ENCODE measurements at regions not wholly inside any gene's neighbourhood (a gene's known extent, or its start where the extent isn't known, plus 50 kb on each side); places are given as distances from the start of the nearest gene placed in this dataset.

DNA sequence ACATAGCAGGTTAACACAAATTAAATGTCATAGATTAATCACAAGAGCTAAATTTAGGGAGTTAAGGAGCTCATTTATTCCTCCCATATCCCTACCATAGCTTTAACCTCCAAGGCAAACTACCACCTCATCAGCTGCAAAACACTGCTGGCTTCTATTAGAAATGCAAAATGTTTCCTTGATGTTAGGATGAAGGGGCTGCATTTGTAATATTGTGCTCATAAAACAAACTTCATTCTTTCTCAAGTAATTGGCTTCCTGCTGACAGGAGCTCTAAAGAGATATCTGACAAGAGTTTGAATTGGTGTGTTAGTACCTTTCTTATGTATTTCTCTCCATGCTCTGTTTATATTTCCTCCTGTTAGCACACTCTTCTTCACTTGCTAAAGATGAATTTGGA, 152.1 kb downstream of the OLFM4 start:
- H4K20me1 ChIP-seq (ENCODE audit: control insufficient read depth, extremely low read depth, insufficient read depth, low read length) = no peaks in the 10 kb centered on the region
- H3K4me2 ChIP-seq (ENCODE audit: control insufficient read depth, extremely low read depth, insufficient read depth, low read depth, low read length) = no peak overlapping the region
- no peaks in the 10 kb centered on the region for H3K4me1 ChIP-seq (ENCODE audit: control insufficient read depth, extremely low read depth, insufficient read depth, low read length)
- H3K9me1 ChIP-seq (ENCODE audit: control insufficient read depth, extremely low read depth, insufficient read depth, low read length) = no peaks in the 10 kb centered on the region
- no peak for TF ChIP-seq EZH2 (IDR thresholded peaks at IDR 0.05; ENCODE audit: low read length)
- no peak for TF ChIP-seq CTCF (optimal IDR thresholded peaks at IDR 0.05 in 1 of 3, IDR thresholded peaks at IDR 0.05 in 1 of 3, conservative IDR thresholded peaks at IDR 0.05 in 1 of 3; ENCODE audit: extremely low read depth in 1 of 3, insufficient read depth in 2 of 3, low read length in 3 of 3)
- H2AFZ ChIP-seq (ENCODE audit: control insufficient read depth, low read length) = no peak overlapping the region
- H3K79me2 ChIP-seq (ENCODE audit: control insufficient read depth, insufficient read depth, low read length) = no peaks in the 10 kb centered on the region
- no peaks in the 10 kb centered on the region for H3K27me3 ChIP-seq (ENCODE audit: control insufficient read depth, extremely low read depth, insufficient read depth, low read length)
- dilution Hi-C loops (cut with MboI; ENCODE audit: extremely low pct_ligation_motif_present, low sequenced_read_pairs) = no loop called here
- DNase-seq (ENCODE audit: low read depth, low spot score) = no peak
- H3K36me3 ChIP-seq (ENCODE audit: control insufficient read depth in 2 of 2, extremely low read depth in 1 of 2, insufficient read depth in 2 of 2, low read length in 2 of 2) = no peaks in the 10 kb centered on the region
- no peak for FAIRE-seq
- H3K27ac ChIP-seq (ENCODE audit: control insufficient read depth, insufficient read depth, low read length) = no peak overlapping the region
- no peak overlapping the region for H3K9ac ChIP-seq (ENCODE audit: control insufficient read depth, extremely low read depth, insufficient read depth, low read length)
- no peaks in the 10 kb centered on the region for H3K9me3 ChIP-seq (ENCODE audit: control insufficient read depth, low read depth, low read length)
- no peak overlapping the region for H3K4me3 ChIP-seq (ENCODE audit: control insufficient read depth in 2 of 3, extremely low read depth in 1 of 3, insufficient read depth in 2 of 3, low read depth in 1 of 3, low read length in 3 of 3)

GRCh38 chr13:53182724-53183123, 154.1 kb downstream of the OLFM4 start:
- Histone ChIP-seq H3K4me3 (ENCODE audit: control insufficient read depth in 2 of 3, extremely low read depth in 1 of 3, insufficient read depth in 2 of 3, low read depth in 1 of 3, low read length in 3 of 3) (no peak overlapping the region), H2AFZ (ENCODE audit: control insufficient read depth, low read length) (no peak overlapping the region), H4K20me1 (ENCODE audit: control insufficient read depth, extremely low read depth, insufficient read depth, low read length) (no peaks in the 10 kb centered on the region), H3K9me1 (ENCODE audit: control insufficient read depth, extremely low read depth, insufficient read depth, low read length) (no peaks in the 10 kb centered on the region), H3K9ac (ENCODE audit: control insufficient read depth, extremely low read depth, insufficient read depth, low read length) (no peak overlapping the region), H3K79me2 (ENCODE audit: control insufficient read depth, insufficient read depth, low read length) (no peaks in the 10 kb centered on the region), H3K9me3 (ENCODE audit: control insufficient read depth, low read depth, low read length) (no peaks in the 10 kb centered on the region), H3K36me3 (ENCODE audit: control insufficient read depth in 2 of 2, extremely low read depth in 1 of 2, insufficient read depth in 2 of 2, low read length in 2 of 2) (no peaks in the 10 kb centered on the region), H3K4me1 (ENCODE audit: control insufficient read depth, extremely low read depth, insufficient read depth, low read length) (no peaks in the 10 kb centered on the region), H3K27me3 (ENCODE audit: control insufficient read depth, extremely low read depth, insufficient read depth, low read length) (no peaks in the 10 kb centered on the region), H3K4me2 (ENCODE audit: control insufficient read depth, extremely low read depth, insufficient read depth, low read depth, low read length) (no peak overlapping the region), H3K27ac (ENCODE audit: control insufficient read depth, insufficient read depth, low read length) (no peak overlapping the region)
- no peak for DNase-seq (ENCODE audit: low read depth, low spot score)
- FAIRE-seq = no peak
- dilution Hi-C loops (cut with MboI; ENCODE audit: extremely low pct_ligation_motif_present, low sequenced_read_pairs) = no loop called here
- TF ChIP-seq CTCF (optimal IDR thresholded peaks at IDR 0.05 in 1 of 3, IDR thresholded peaks at IDR 0.05 in 1 of 3, conservative IDR thresholded peaks at IDR 0.05 in 1 of 3; ENCODE audit: extremely low read depth in 1 of 3, insufficient read depth in 2 of 3, low read length in 3 of 3) = no peak
- TF ChIP-seq EZH2 (IDR thresholded peaks at IDR 0.05; ENCODE audit: low read length) = no peak
